ENCODE measurements at regions not wholly inside any gene's neighbourhood (a gene's known extent, or its start where the extent isn't known, plus 50 kb on each side); places are given as distances from the start of the nearest gene placed in this dataset.
"Not testable (repeated sequence)": the region's sequence is repeated elsewhere in the genome, so short reads cannot be mapped to it uniquely, and the experiment has no call there.

- no peak for TF ChIP-seq PRDM10 (tag by site-specific recombination; IDR thresholded peaks at IDR 0.05)
- no peak for TF ChIP-seq ZNF174 (tag by site-specific recombination; IDR thresholded peaks at IDR 0.05)
These were observed 71.4 kb upstream of the THSD7B start (continued) for GRCh38 chr2:136693966-136694365.

DNA sequence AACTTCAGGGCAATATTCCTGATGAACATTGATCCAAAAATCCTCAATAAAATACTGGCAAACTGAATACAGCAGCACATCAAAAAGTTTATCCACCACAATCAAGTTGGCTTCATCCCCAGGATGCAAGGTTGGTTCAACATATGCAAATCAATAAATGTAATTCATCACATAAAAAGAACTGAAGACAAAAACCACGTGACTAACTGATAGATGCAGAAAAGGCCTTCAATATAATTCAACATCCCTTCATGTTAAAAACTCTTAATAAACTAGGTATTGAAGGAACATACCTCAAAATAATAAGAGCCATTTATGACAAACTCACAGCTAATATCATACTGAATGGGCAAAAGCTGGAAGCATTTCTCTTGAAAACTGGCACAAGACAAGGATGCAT, 85.3 kb upstream of the THSD7B start:
- H3K27ac ChIP-seq (ENCODE audit: extremely low read depth, low read depth, low read length); H3K9me3 ChIP-seq (ENCODE audit: control insufficient read depth, insufficient read depth, low read depth, low read length); H3K4me3 ChIP-seq (ENCODE audit: low read depth, low read length); CTCF ChIA-PET; H3K36me3 ChIP-seq (ENCODE audit: control insufficient read depth in 2 of 2, insufficient read depth in 1 of 2, low read length in 2 of 2); POLR2A ChIA-PET; H3K4me1 ChIP-seq (ENCODE audit: control insufficient read depth, insufficient read depth, low read length): not testable (repeated sequence)

- H3K4me3 ChIP-seq (ENCODE audit: low read depth, low read length), result no peak overlapping the region
- CTCF ChIA-PET, result no interaction called here
- TF ChIP-seq ZBTB1 (tag by site-specific recombination; IDR thresholded peaks at IDR 0.05) (no peak), ZNF274 (IDR thresholded peaks at IDR 0.05; ENCODE audit: low read length) (no peak), ZNF274 (tag by site-specific recombination; IDR thresholded peaks at IDR 0.05; ENCODE audit: borderline replicate concordance) (no peak), ZNF560 (tag by site-specific recombination; IDR thresholded peaks at IDR 0.05; ENCODE audit: borderline replicate concordance) (no peak), ZNF629 (tag by site-specific recombination; IDR thresholded peaks at IDR 0.05) (no peak), ZEB2 (tag by site-specific recombination; IDR thresholded peaks at IDR 0.05) (no peak), ZNF645 (tag by site-specific recombination; IDR thresholded peaks at IDR 0.05) (no peak), PRDM1 (tag by site-specific recombination; IDR thresholded peaks at IDR 0.05) (no peak), ZXDB (tag by site-specific recombination; IDR thresholded peaks at IDR 0.05) (no peak), ZNF830 (tag by site-specific recombination; IDR thresholded peaks at IDR 0.05; ENCODE audit: low read depth) (no peak), ZNF416 (tag by site-specific recombination; IDR thresholded peaks at IDR 0.05) (no peak), ZSCAN5A (tag by site-specific recombination; IDR thresholded peaks at IDR 0.05) (no peak), ZBTB7A (tag by site-specific recombination; IDR thresholded peaks at IDR 0.05; ENCODE audit: low read depth) (no peak), SCRT1 (tag by site-specific recombination; IDR thresholded peaks at IDR 0.05; ENCODE audit: borderline replicate concordance) (no peak)
- TF ChIP-seq, protein P1, sequence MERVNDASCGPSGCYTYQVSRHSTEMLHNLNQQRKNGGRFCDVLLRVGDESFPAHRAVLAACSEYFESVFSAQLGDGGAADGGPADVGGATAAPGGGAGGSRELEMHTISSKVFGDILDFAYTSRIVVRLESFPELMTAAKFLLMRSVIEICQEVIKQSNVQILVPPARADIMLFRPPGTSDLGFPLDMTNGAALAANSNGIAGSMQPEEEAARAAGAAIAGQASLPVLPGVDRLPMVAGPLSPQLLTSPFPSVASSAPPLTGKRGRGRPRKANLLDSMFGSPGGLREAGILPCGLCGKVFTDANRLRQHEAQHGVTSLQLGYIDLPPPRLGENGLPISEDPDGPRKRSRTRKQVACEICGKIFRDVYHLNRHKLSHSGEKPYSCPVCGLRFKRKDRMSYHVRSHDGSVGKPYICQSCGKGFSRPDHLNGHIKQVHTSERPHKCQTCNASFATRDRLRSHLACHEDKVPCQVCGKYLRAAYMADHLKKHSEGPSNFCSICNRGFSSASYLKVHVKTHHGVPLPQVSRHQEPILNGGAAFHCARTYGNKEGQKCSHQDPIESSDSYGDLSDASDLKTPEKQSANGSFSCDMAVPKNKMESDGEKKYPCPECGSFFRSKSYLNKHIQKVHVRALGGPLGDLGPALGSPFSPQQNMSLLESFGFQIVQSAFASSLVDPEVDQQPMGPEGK (tag by site-specific recombination; IDR thresholded peaks at IDR 0.05), result no peak
- TF ChIP-seq, protein P2, sequence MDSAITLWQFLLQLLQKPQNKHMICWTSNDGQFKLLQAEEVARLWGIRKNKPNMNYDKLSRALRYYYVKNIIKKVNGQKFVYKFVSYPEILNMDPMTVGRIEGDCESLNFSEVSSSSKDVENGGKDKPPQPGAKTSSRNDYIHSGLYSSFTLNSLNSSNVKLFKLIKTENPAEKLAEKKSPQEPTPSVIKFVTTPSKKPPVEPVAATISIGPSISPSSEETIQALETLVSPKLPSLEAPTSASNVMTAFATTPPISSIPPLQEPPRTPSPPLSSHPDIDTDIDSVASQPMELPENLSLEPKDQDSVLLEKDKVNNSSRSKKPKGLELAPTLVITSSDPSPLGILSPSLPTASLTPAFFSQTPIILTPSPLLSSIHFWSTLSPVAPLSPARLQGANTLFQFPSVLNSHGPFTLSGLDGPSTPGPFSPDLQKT (IDR thresholded peaks at IDR 0.05; ENCODE audit: borderline replicate concordance, low read depth, low read length), result no peak
- no peaks in the 10 kb centered on the region for H3K36me3 ChIP-seq (ENCODE audit: control insufficient read depth in 2 of 2, insufficient read depth in 1 of 2, low read length in 2 of 2)
- no peaks in the 10 kb centered on the region for H3K4me1 ChIP-seq (ENCODE audit: control insufficient read depth, insufficient read depth, low read length)
- no peak overlapping the region for H3K27ac ChIP-seq (ENCODE audit: extremely low read depth, low read depth, low read length)
- no peaks in the 10 kb centered on the region for H3K9me3 ChIP-seq (ENCODE audit: control insufficient read depth, insufficient read depth, low read depth, low read length)
- POLR2A ChIA-PET, result no interaction called here
These were observed 99.6 kb upstream of the THSD7B start for GRCh38 chr2:136665736-136666135.
